HFF-Myc (cell line): ENCODE measurements at regions not wholly inside any gene's neighbourhood (a gene's known extent, or its start where the extent isn't known, plus 50 kb on each side); places are given as distances from the start of the nearest gene placed in this dataset.

ENCODE experiments used
- DNase-seq: peaks from one replicate; pipeline ENCODE4 v3.0.0-alpha.2; 2011; ENCODE audit warnings: low read depth; ENCODE audit errors: extremely low read depth
- H3K4me3 ChIP-seq: replicated peaks from 2 replicates; pipeline ENCODE4 v1.5.1; 2011; ENCODE audit warnings: low read depth, mild to moderate bottlenecking, control low read depth, low read length
- TF ChIP-seq, protein P1 (sequence below): IDR thresholded peaks from 2 replicates; pipeline ENCODE4 v1.5.1; 2012; ENCODE audit warnings: mild to moderate bottlenecking, low read depth, low read length, control low read depth; ENCODE audit errors: missing control alignments

DNA sequence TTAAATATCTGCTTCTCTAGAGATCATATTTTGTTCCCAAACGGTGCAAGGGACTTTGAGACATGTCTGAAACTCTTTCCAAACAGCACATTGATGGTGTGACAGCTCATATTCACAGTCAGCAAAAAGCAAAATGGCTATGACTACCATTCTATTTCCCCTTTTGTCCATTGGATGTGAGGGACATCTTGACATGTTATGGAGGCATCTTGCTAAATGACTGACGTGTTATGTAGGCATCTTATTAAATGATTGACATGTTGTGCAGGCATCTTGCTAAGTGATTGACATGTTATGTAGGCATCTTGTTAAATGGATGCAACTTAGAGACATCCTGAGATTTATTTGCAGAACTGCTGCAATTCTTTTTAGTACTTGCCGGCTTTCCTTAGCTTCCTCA lies 255.8 kb downstream of the DLL1 start:
- no peak for DNase-seq
- TF ChIP-seq, protein P1, sequence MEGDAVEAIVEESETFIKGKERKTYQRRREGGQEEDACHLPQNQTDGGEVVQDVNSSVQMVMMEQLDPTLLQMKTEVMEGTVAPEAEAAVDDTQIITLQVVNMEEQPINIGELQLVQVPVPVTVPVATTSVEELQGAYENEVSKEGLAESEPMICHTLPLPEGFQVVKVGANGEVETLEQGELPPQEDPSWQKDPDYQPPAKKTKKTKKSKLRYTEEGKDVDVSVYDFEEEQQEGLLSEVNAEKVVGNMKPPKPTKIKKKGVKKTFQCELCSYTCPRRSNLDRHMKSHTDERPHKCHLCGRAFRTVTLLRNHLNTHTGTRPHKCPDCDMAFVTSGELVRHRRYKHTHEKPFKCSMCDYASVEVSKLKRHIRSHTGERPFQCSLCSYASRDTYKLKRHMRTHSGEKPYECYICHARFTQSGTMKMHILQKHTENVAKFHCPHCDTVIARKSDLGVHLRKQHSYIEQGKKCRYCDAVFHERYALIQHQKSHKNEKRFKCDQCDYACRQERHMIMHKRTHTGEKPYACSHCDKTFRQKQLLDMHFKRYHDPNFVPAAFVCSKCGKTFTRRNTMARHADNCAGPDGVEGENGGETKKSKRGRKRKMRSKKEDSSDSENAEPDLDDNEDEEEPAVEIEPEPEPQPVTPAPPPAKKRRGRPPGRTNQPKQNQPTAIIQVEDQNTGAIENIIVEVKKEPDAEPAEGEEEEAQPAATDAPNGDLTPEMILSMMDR, result no peak
- H3K4me3 ChIP-seq, result no peak overlapping the region

DNA sequence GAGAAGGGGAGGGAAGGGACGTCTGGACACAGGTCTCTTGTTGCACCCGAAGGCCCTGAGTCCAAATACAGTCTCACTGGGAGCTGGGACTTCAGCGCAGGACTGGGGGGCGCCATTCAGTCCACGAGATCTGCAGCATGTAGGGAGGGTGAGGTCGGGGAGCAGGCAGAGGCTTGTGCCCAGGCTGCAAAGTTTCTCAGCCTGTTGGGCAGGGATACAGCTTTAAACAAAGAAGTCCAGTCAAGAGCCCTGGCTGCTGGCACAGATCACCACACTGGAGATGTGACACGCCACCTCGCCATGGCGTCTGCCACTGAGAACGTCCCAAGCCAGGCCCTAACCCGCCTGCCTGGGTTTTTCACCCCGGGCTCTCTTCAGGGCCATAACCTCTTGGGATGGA lies 256.6 kb downstream of the DLL1 start:
- no peak for DNase-seq
- TF ChIP-seq, protein P1, result no peak
- no peak overlapping the region for H3K4me3 ChIP-seq

DNA sequence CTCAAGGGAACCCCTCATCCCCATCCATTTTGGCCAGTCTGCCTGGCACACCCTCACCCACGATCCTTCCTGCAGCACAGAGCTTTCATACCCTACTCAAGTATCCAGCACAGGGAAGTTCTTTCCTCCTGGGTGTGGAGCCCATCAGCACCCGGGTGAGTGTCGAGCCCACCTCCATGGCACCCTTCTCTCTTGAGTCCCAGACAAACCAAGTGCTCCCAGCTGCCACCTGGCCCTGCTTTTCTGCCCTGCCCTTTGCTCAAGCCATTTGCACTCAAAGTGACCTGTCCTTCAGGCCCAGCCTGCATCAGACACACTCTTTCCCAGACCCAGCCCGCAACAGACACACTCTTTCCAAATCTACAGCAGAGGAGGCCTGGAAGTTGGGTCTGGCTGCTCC lies 257.2 kb downstream of the DLL1 start:
- no peak overlapping the region for H3K4me3 ChIP-seq
- DNase-seq, result no peak
- TF ChIP-seq, protein P1, result no peak

DNA sequence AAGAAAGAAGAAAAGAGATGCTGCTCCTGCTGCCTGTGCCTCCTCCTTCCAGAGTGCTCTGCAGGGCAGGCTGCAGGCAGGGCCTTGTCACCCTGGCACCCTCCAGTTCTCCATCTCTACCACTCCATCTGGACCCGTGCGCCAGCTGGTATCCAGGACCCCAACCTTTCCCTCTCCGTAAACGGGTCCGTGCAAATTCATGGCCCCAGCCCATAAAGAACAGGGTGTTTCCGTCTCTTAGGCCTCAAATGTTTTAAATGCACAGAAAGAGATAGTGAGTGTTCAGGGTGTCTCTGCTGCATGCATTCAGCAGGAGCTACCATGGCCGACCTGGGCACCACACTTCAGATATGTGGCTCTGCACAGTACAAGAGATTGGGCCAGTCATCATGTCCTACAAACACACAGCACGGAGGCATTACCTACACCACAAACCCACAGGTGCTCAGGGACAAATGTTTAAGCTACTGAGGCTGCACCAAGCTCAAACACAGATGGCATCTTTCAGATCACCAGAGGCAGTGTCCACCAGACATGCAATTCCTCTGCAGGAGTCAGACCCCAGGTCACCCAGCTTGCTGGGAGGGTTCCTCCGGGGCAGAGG lies 258.1 kb downstream of the DLL1 start:
- H3K4me3 ChIP-seq, result no peak overlapping the region
- no peak for DNase-seq
- TF ChIP-seq, protein P1, result no peak

DNA sequence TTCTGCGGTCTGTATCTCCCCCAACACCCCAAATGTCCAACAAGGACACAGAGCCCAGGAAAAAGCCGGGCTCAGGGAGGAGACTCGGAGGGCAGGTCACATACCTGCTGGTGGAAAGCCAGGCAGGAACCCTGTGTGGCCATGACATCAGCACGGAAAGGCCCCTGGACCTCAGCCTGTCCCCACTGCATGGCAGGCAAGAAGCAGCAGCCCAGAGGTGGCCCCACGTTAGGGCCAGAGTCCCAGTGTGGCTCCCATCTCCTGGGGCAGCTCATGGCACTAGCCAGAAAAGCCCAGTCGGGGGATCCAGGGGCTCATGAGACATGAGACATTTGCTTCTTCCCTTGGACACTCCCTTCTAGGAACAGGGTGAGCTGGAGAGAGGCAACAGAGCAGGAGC lies 258.7 kb downstream of the DLL1 start:
- no peak for DNase-seq
- TF ChIP-seq, protein P1, result no peak
- H3K4me3 ChIP-seq, result no peak overlapping the region

DNA sequence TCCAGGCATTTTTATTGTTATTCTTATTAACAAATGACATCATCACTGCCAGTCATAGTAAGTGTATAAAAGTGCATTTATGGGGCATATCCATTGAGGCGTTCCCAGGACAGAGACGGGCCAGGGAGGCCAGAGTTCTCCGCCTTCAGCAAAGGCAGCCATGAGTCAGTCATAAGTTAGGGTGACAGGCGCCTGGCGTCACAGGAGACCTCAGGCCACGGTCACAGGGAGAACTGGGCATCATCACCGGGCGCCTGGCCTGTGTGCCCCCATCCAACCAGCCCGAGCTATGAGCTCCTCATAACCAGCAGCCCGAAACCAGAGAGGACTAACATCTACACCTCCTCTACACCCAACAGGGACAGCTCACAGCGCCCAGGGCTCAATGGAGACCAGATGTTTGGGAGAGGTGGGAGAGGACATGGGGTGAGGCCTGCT lies 259.2 kb downstream of the DLL1 start:
- no peak overlapping the region for H3K4me3 ChIP-seq
- TF ChIP-seq, protein P1, result no peak
- DNase-seq, result no peak
